ENCODE measurements at regions not wholly inside any gene's neighbourhood (a gene's known extent, or its start where the extent isn't known, plus 50 kb on each side); places are given as distances from the start of the nearest gene placed in this dataset.

GRCh38 chr9:20243841-20244240 is 378.5 kb downstream of the MLLT3 start:
- Histone ChIP-seq H3K4me1 (no peaks in the 10 kb centered on the region), H3K4me3 (no peak overlapping the region), H3K27ac (no peak overlapping the region), H3K4me2 (no peak overlapping the region), H3K9me3 (no peaks in the 10 kb centered on the region)
- ChIA-PET POLR2A (no interaction called here), CTCF (no interaction called here)
- DNase-seq (ENCODE audit: low read depth in 1 of 2, low spot score in 1 of 2) (no peak), ATAC-seq (no peak), FAIRE-seq (no peak)
- TF ChIP-seq EHF (CRISPR knock-in tag; IDR thresholded peaks at IDR 0.05) (no peak), ZSCAN20 (CRISPR knock-in tag; IDR thresholded peaks at IDR 0.05) (no peak), NFE2L2 (conservative IDR thresholded peaks at IDR 0.05; ENCODE audit: low read length) (no peak), E2F6 (IDR thresholded peaks at IDR 0.05; ENCODE audit: borderline replicate concordance, low read depth) (no peak), KDM5A (IDR thresholded peaks at IDR 0.05) (no peak)
- WGBS (ENCODE audit: missing lambda C conversion rate) = 39% methylated on average over 6 of the region's 6 CpGs

GRCh38 chr9:20242510-20243189 is 379.6 kb downstream of the MLLT3 start:
- WGBS (ENCODE audit: missing lambda C conversion rate) = 18% methylated on average over 10 of the region's 10 CpGs
- ChIA-PET POLR2A (no interaction called here), CTCF (interaction anchor here (0.6 kb wide), 2 partner anchors 32 to 340 kb away, joined by 3 to 4 read pairs; no protein-coding TSS in a partner anchor)
- Histone ChIP-seq H3K4me1 (no peaks in the 10 kb centered on the region), H3K27ac (no peak overlapping the region), H3K9me3 (no peaks in the 10 kb centered on the region), H3K4me3 (no peak overlapping the region), H3K4me2 (no peak overlapping the region)
- DNase-seq (ENCODE audit: low read depth in 1 of 2, low spot score in 1 of 2) (no peak), ATAC-seq (no peak), FAIRE-seq (no peak)
- TF ChIP-seq ZSCAN20 (CRISPR knock-in tag; IDR thresholded peaks at IDR 0.05) (no peak), HOXA7 (CRISPR knock-in tag; IDR thresholded peaks at IDR 0.05) (no peak), SMC3 (IDR thresholded peaks at IDR 0.05) (no peak), RARB (CRISPR knock-in tag; IDR thresholded peaks at IDR 0.05) (no peak), HMGXB4 (CRISPR knock-in tag; IDR thresholded peaks at IDR 0.05; ENCODE audit: borderline replicate concordance) (no peak), JUN (IDR thresholded peaks at IDR 0.05) (no peak), HOXB13 (CRISPR knock-in tag; IDR thresholded peaks at IDR 0.05; ENCODE audit: low read depth) (no peak), RAD21 (conservative IDR thresholded peaks at IDR 0.05 in 1 of 2, IDR thresholded peaks at IDR 0.05 in 1 of 2) (no peak)

GRCh38 chr9:20240498-20240897 is 381.8 kb downstream of the MLLT3 start:
- CTCF ChIA-PET = interaction anchor here (0.6 kb wide), 1 partner anchor 115 kb away, joined by 3 read pairs; no protein-coding TSS in a partner anchor
- POLR2A ChIA-PET = no interaction called here
- 0% methylated on average over 2 of the region's 2 CpGs for WGBS (ENCODE audit: missing lambda C conversion rate)
- DNase-seq (ENCODE audit: low read depth in 1 of 2, low spot score in 1 of 2) = no peak
- Histone ChIP-seq H3K9me3 (no peaks in the 10 kb centered on the region), H3K4me1 (no peaks in the 10 kb centered on the region), H3K4me3 (no peak overlapping the region), H3K27ac (no peak overlapping the region), H3K4me2 (no peak overlapping the region)
- ATAC-seq = no peak
- FAIRE-seq = no peak
- no peak for TF ChIP-seq HMGXB4 (CRISPR knock-in tag; IDR thresholded peaks at IDR 0.05; ENCODE audit: borderline replicate concordance)
- no peak for TF ChIP-seq HDAC2 (IDR thresholded peaks at IDR 0.05)
- TF ChIP-seq RCOR1 (IDR thresholded peaks at IDR 0.05; ENCODE audit: low read depth, low read length) = no peak
- TF ChIP-seq KDM5A (IDR thresholded peaks at IDR 0.05) = no peak
- TF ChIP-seq EHMT2 (IDR thresholded peaks at IDR 0.05; ENCODE audit: low read depth) = no peak
- no peak for TF ChIP-seq PHF8 (IDR thresholded peaks at IDR 0.05; ENCODE audit: borderline replicate concordance, low read depth)
- TF ChIP-seq HOXA7 (CRISPR knock-in tag; IDR thresholded peaks at IDR 0.05) = no peak
- no peak for TF ChIP-seq CHD2 (IDR thresholded peaks at IDR 0.05; ENCODE audit: low read length, partially characterized antibody)
- no peak for TF ChIP-seq USF2 (IDR thresholded peaks at IDR 0.05)
- no peak for TF ChIP-seq NPAS2 (CRISPR knock-in tag; IDR thresholded peaks at IDR 0.05; ENCODE audit: borderline replicate concordance)
- no peak for TF ChIP-seq CHD4 (IDR thresholded peaks at IDR 0.05; ENCODE audit: borderline replicate concordance)
- TF ChIP-seq MAFK (IDR thresholded peaks at IDR 0.05; ENCODE audit: partially characterized antibody) = no peak
- TF ChIP-seq CEBPB (IDR thresholded peaks at IDR 0.05) = no peak
- TF ChIP-seq MYC (IDR thresholded peaks at IDR 0.05; ENCODE audit: borderline replicate concordance, low read length) = no peak
- no peak for TF ChIP-seq FOXS1 (CRISPR knock-in tag; IDR thresholded peaks at IDR 0.05)
